ENCODE measurements at regions not wholly inside any gene's neighbourhood (a gene's known extent, or its start where the extent isn't known, plus 50 kb on each side); places are given as distances from the start of the nearest gene placed in this dataset.
A peak's percentile ranks its signal among the peaks of the same experiment; 100 is the strongest.

- TF ChIP-seq ZNF8 (CRISPR knock-in tag; IDR thresholded peaks at IDR 0.05) (no peak), POU6F1 (CRISPR knock-in tag; IDR thresholded peaks at IDR 0.05; ENCODE audit: borderline replicate concordance, low read depth) (no peak), SNAI2 (CRISPR knock-in tag; IDR thresholded peaks at IDR 0.05) (no peak), GLIS3 (CRISPR knock-in tag; IDR thresholded peaks at IDR 0.05) (no peak), ISL1 (CRISPR knock-in tag; IDR thresholded peaks at IDR 0.05) (no peak)
- no peak for ATAC-seq
These were observed 679.3 kb upstream of the ALCAM start for GRCh38 chr3:104687362-104687761.

- no peak for ATAC-seq
- TF ChIP-seq ZNF8 (CRISPR knock-in tag; IDR thresholded peaks at IDR 0.05), result no peak
- TF ChIP-seq ARNTL (CRISPR knock-in tag; IDR thresholded peaks at IDR 0.05; ENCODE audit: borderline replicate concordance, low read depth), result no peak
- TF ChIP-seq TSHZ2 (CRISPR knock-in tag; IDR thresholded peaks at IDR 0.05), result no peak
- no peak for TF ChIP-seq TCF4 (CRISPR knock-in tag; IDR thresholded peaks at IDR 0.05; ENCODE audit: borderline replicate concordance)
- TF ChIP-seq ZNF565 (CRISPR knock-in tag; conservative IDR thresholded peaks at IDR 0.05; ENCODE audit: low read depth), result no peak
- TF ChIP-seq CSRNP3 (CRISPR knock-in tag; IDR thresholded peaks at IDR 0.05), result no peak
- no peak for TF ChIP-seq ZFP30 (CRISPR knock-in tag; IDR thresholded peaks at IDR 0.05)
- no peak for TF ChIP-seq BACH2 (CRISPR knock-in tag; IDR thresholded peaks at IDR 0.05; ENCODE audit: borderline replicate concordance)
- no peak for TF ChIP-seq POU6F1 (CRISPR knock-in tag; IDR thresholded peaks at IDR 0.05; ENCODE audit: borderline replicate concordance, low read depth)
- no peak for TF ChIP-seq ZC3H10 (CRISPR knock-in tag; IDR thresholded peaks at IDR 0.05)
These were observed 670.2 kb upstream of the ALCAM start for GRCh38 chr3:104696470-104696869.

GRCh38 chr3:104711406-104711805 is 655.3 kb upstream of the ALCAM start:
- TF ChIP-seq ARNTL (CRISPR knock-in tag; IDR thresholded peaks at IDR 0.05; ENCODE audit: borderline replicate concordance, low read depth) (no peak), ZNF70 (CRISPR knock-in tag; IDR thresholded peaks at IDR 0.05) (no peak), ZNF8 (CRISPR knock-in tag; IDR thresholded peaks at IDR 0.05) (no peak), BACH2 (CRISPR knock-in tag; IDR thresholded peaks at IDR 0.05; ENCODE audit: borderline replicate concordance) (no peak), ZNF565 (CRISPR knock-in tag; conservative IDR thresholded peaks at IDR 0.05; ENCODE audit: low read depth) (no peak), CSDC2 (CRISPR knock-in tag; IDR thresholded peaks at IDR 0.05) (no peak), TSHZ2 (CRISPR knock-in tag; IDR thresholded peaks at IDR 0.05) (no peak)
- no peak for ATAC-seq

GRCh38 chr3:104715972-104716371 is 650.7 kb upstream of the ALCAM start:
- no peak for ATAC-seq
- no peak for TF ChIP-seq ZNF565 (CRISPR knock-in tag; conservative IDR thresholded peaks at IDR 0.05; ENCODE audit: low read depth)
- TF ChIP-seq OSR1 (CRISPR knock-in tag; IDR thresholded peaks at IDR 0.05), result no peak
- TF ChIP-seq RARB (CRISPR knock-in tag; IDR thresholded peaks at IDR 0.05), result no peak
- no peak for TF ChIP-seq CSDC2 (CRISPR knock-in tag; IDR thresholded peaks at IDR 0.05)
- no peak for TF ChIP-seq ESRRG (CRISPR knock-in tag; IDR thresholded peaks at IDR 0.05)
- TF ChIP-seq ZNF70 (CRISPR knock-in tag; IDR thresholded peaks at IDR 0.05), result no peak
- TF ChIP-seq ZFP3 (CRISPR knock-in tag; IDR thresholded peaks at IDR 0.05), result no peak
- no peak for TF ChIP-seq ARNTL (CRISPR knock-in tag; IDR thresholded peaks at IDR 0.05; ENCODE audit: borderline replicate concordance, low read depth)
- peak; percentile 62 for TF ChIP-seq ISL1 (CRISPR knock-in tag; IDR thresholded peaks at IDR 0.05)
- no peak for TF ChIP-seq ZFP30 (CRISPR knock-in tag; IDR thresholded peaks at IDR 0.05)
- TF ChIP-seq TOX (CRISPR knock-in tag; IDR thresholded peaks at IDR 0.05; ENCODE audit: borderline replicate concordance), result no peak
- TF ChIP-seq POU6F1 (CRISPR knock-in tag; IDR thresholded peaks at IDR 0.05; ENCODE audit: borderline replicate concordance, low read depth), result no peak
- no peak for TF ChIP-seq ZNF8 (CRISPR knock-in tag; IDR thresholded peaks at IDR 0.05)
- no peak for TF ChIP-seq PATZ1 (CRISPR knock-in tag; IDR thresholded peaks at IDR 0.05; ENCODE audit: borderline replicate concordance)
